ENCODE measurements at regions not wholly inside any gene's neighbourhood (a gene's known extent, or its start where the extent isn't known, plus 50 kb on each side); places are given as distances from the start of the nearest gene placed in this dataset.

GRCh38 chr2:100655446-100655845, 92.7 kb downstream of the PDCL3 start:
- ChIA-PET POLR2A (no interaction called here), CTCF (interaction anchor here (1.0 kb wide), 1 partner anchor 12 kb away, joined by 3 read pairs; no protein-coding TSS in a partner anchor)
- Histone ChIP-seq H3K9me3 (ENCODE audit: control insufficient read depth, insufficient read depth, low read depth, low read length) (no peaks in the 10 kb centered on the region), H3K4me3 (ENCODE audit: low read depth, low read length) (no peak overlapping the region), H3K36me3 (ENCODE audit: control insufficient read depth in 2 of 2, insufficient read depth in 1 of 2, low read length in 2 of 2) (no peaks in the 10 kb centered on the region), H3K27ac (ENCODE audit: extremely low read depth, low read depth, low read length) (no peak overlapping the region), H3K4me1 (ENCODE audit: control insufficient read depth, insufficient read depth, low read length) (no peaks in the 10 kb centered on the region)
- no peak for TF ChIP-seq KLF8 (tag by site-specific recombination; IDR thresholded peaks at IDR 0.05)
- TF ChIP-seq, protein P1, sequence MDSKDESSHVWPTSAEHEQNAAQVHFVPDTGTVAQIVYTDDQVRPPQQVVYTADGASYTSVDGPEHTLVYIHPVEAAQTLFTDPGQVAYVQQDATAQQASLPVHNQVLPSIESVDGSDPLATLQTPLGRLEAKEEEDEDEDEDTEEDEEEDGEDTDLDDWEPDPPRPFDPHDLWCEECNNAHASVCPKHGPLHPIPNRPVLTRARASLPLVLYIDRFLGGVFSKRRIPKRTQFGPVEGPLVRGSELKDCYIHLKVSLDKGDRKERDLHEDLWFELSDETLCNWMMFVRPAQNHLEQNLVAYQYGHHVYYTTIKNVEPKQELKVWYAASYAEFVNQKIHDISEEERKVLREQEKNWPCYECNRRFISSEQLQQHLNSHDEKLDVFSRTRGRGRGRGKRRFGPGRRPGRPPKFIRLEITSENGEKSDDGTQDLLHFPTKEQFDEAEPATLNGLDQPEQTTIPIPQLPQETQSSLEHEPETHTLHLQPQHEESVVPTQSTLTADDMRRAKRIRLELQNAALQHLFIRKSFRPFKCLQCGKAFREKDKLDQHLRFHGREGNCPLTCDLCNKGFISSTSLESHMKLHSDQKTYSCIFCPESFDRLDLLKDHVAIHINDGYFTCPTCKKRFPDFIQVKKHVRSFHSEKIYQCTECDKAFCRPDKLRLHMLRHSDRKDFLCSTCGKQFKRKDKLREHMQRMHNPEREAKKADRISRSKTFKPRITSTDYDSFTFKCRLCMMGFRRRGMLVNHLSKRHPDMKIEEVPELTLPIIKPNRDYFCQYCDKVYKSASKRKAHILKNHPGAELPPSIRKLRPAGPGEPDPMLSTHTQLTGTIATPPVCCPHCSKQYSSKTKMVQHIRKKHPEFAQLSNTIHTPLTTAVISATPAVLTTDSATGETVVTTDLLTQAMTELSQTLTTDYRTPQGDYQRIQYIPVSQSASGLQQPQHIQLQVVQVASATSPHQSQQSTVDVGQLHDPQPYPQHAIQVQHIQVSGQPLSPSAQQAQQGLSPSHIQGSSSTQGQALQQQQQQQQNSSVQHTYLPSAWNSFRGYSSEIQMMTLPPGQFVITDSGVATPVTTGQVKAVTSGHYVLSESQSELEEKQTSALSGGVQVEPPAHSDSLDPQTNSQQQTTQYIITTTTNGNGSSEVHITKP (tag by site-specific recombination; IDR thresholded peaks at IDR 0.05): no peak

- H3K4me3 ChIP-seq (ENCODE audit: low read depth, low read length): no peak overlapping the region
- CTCF ChIA-PET: interaction anchor here (0.6 to 0.7 kb wide), 2 partner anchors 49 to 419 kb away, joined by 3 read pairs; no protein-coding TSS in a partner anchor
- no peaks in the 10 kb centered on the region for H3K4me1 ChIP-seq (ENCODE audit: control insufficient read depth, insufficient read depth, low read length)
- no peak overlapping the region for H3K27ac ChIP-seq (ENCODE audit: extremely low read depth, low read depth, low read length)
- H3K36me3 ChIP-seq (ENCODE audit: control insufficient read depth in 2 of 2, insufficient read depth in 1 of 2, low read length in 2 of 2): no peaks in the 10 kb centered on the region
- no peaks in the 10 kb centered on the region for H3K9me3 ChIP-seq (ENCODE audit: control insufficient read depth, insufficient read depth, low read depth, low read length)
- POLR2A ChIA-PET: no interaction called here
- TF ChIP-seq ZNF433 (tag by site-specific recombination; IDR thresholded peaks at IDR 0.05; ENCODE audit: low read depth): no peak
- TF ChIP-seq HOXD13 (CRISPR knock-in tag; IDR thresholded peaks at IDR 0.05; ENCODE audit: borderline replicate concordance): no peak
- TF ChIP-seq ZNF211 (tag by site-specific recombination; IDR thresholded peaks at IDR 0.05; ENCODE audit: low read depth): no peak
- TF ChIP-seq ZNF701 (tag by site-specific recombination; IDR thresholded peaks at IDR 0.05): no peak
Measured at GRCh38 chr2:100655936-100656534, 93.2 kb downstream of the PDCL3 start.

- ChIA-PET CTCF (interaction anchor here (0.8 to 1.1 kb wide), 2 partner anchors 51 to 72 kb away, joined by 3 to 5 read pairs; no protein-coding TSS in a partner anchor), POLR2A (no interaction called here)
Measured at GRCh38 chr2:100658017-100658416, 95.2 kb downstream of the PDCL3 start.

DNA sequence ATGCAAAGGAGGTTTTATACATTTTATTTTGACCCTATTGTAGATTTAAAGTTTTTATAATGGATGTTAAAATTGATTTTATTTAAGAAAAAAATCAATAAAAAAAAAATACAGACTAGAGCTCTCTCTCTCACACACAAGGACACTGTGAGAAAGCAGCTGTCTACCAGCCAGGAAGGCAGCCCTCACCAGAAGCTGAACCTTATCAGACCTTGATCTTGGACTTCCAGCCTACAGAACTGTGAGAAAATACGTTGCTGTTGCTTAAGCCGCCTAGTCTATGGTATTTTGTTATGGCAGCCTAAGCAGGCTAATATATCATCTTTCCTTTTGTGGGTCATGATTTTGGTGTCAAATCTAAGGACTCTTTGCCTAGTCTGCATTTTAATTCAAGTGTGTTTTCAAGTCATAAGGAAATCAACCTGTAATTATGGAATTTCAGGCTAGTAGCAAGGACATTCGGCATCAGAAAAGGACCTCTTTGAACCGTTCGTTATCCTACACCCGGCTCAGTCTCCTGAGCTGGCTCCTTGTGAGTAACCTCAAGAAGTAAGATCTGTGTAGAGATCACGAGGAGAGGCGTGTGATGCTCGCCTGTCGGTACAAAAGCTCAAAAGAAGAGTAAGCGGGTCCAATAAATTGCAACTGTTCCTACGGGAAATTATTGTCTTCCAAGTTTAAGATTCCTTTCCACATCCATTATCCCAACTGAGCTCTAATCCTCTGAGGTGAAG, 98.2 kb downstream of the PDCL3 start:
- Histone ChIP-seq H3K4me3 (ENCODE audit: low read depth, low read length) (no peak overlapping the region), H3K4me1 (ENCODE audit: control insufficient read depth, insufficient read depth, low read length) (no peaks in the 10 kb centered on the region), H3K36me3 (ENCODE audit: control insufficient read depth in 2 of 2, insufficient read depth in 1 of 2, low read length in 2 of 2) (no peaks in the 10 kb centered on the region), H3K27ac (ENCODE audit: extremely low read depth, low read depth, low read length) (no peak overlapping the region), H3K9me3 (ENCODE audit: control insufficient read depth, insufficient read depth, low read depth, low read length) (no peaks in the 10 kb centered on the region)
- ChIA-PET POLR2A (no interaction called here), CTCF (no interaction called here)
- TF ChIP-seq ZNF239 (tag by site-specific recombination; IDR thresholded peaks at IDR 0.05) (no peak), ZNF426 (tag by site-specific recombination; IDR thresholded peaks at IDR 0.05) (no peak), ZNF146 (tag by site-specific recombination; IDR thresholded peaks at IDR 0.05) (no peak), ZNF16 (tag by site-specific recombination; IDR thresholded peaks at IDR 0.05; ENCODE audit: low read depth) (no peak), ZNF404 (tag by site-specific recombination; IDR thresholded peaks at IDR 0.05) (no peak), ZNF548 (tag by site-specific recombination; IDR thresholded peaks at IDR 0.05) (no peak)
- TF ChIP-seq, protein P2, sequence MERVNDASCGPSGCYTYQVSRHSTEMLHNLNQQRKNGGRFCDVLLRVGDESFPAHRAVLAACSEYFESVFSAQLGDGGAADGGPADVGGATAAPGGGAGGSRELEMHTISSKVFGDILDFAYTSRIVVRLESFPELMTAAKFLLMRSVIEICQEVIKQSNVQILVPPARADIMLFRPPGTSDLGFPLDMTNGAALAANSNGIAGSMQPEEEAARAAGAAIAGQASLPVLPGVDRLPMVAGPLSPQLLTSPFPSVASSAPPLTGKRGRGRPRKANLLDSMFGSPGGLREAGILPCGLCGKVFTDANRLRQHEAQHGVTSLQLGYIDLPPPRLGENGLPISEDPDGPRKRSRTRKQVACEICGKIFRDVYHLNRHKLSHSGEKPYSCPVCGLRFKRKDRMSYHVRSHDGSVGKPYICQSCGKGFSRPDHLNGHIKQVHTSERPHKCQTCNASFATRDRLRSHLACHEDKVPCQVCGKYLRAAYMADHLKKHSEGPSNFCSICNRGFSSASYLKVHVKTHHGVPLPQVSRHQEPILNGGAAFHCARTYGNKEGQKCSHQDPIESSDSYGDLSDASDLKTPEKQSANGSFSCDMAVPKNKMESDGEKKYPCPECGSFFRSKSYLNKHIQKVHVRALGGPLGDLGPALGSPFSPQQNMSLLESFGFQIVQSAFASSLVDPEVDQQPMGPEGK (tag by site-specific recombination; IDR thresholded peaks at IDR 0.05): no peak
- TF ChIP-seq, protein P3, sequence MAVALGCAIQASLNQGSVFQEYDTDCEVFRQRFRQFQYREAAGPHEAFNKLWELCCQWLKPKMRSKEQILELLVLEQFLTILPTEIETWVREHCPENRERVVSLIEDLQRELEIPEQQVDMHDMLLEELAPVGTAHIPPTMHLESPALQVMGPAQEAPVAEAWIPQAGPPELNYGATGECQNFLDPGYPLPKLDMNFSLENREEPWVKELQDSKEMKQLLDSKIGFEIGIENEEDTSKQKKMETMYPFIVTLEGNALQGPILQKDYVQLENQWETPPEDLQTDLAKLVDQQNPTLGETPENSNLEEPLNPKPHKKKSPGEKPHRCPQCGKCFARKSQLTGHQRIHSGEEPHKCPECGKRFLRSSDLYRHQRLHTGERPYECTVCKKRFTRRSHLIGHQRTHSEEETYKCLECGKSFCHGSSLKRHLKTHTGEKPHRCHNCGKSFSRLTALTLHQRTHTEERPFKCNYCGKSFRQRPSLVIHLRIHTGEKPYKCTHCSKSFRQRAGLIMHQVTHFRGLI (tag by site-specific recombination; IDR thresholded peaks at IDR 0.05): no peak

More at GRCh38 chr2:100658017-100658416, 95.2 kb downstream of the PDCL3 start:
- no peak overlapping the region for H3K4me3 ChIP-seq (ENCODE audit: low read depth, low read length)
- TF ChIP-seq ZFP69B (tag by site-specific recombination; IDR thresholded peaks at IDR 0.05) (no peak), ZNF350 (tag by site-specific recombination; IDR thresholded peaks at IDR 0.05) (no peak), ZNF2 (tag by site-specific recombination; IDR thresholded peaks at IDR 0.05) (no peak), ZNF174 (tag by site-specific recombination; IDR thresholded peaks at IDR 0.05) (no peak), HOXC10 (CRISPR knock-in tag; IDR thresholded peaks at IDR 0.05) (no peak), ZNF221 (tag by site-specific recombination; IDR thresholded peaks at IDR 0.05; ENCODE audit: borderline replicate concordance) (no peak), ZNF791 (tag by site-specific recombination; IDR thresholded peaks at IDR 0.05) (no peak), ZIC2 (tag by site-specific recombination; IDR thresholded peaks at IDR 0.05) (no peak)
- TF ChIP-seq, protein P3 (tag by site-specific recombination; IDR thresholded peaks at IDR 0.05): no peak
- no peaks in the 10 kb centered on the region for H3K9me3 ChIP-seq (ENCODE audit: control insufficient read depth, insufficient read depth, low read depth, low read length)
- H3K4me1 ChIP-seq (ENCODE audit: control insufficient read depth, insufficient read depth, low read length): no peaks in the 10 kb centered on the region
- H3K36me3 ChIP-seq (ENCODE audit: control insufficient read depth in 2 of 2, insufficient read depth in 1 of 2, low read length in 2 of 2): no peaks in the 10 kb centered on the region
- H3K27ac ChIP-seq (ENCODE audit: extremely low read depth, low read depth, low read length): no peak overlapping the region

Data from HEK293 (cell line).